ENCODE measurements at regions not wholly inside any gene's neighbourhood (a gene's known extent, or its start where the extent isn't known, plus 50 kb on each side); places are given as distances from the start of the nearest gene placed in this dataset.

DNA sequence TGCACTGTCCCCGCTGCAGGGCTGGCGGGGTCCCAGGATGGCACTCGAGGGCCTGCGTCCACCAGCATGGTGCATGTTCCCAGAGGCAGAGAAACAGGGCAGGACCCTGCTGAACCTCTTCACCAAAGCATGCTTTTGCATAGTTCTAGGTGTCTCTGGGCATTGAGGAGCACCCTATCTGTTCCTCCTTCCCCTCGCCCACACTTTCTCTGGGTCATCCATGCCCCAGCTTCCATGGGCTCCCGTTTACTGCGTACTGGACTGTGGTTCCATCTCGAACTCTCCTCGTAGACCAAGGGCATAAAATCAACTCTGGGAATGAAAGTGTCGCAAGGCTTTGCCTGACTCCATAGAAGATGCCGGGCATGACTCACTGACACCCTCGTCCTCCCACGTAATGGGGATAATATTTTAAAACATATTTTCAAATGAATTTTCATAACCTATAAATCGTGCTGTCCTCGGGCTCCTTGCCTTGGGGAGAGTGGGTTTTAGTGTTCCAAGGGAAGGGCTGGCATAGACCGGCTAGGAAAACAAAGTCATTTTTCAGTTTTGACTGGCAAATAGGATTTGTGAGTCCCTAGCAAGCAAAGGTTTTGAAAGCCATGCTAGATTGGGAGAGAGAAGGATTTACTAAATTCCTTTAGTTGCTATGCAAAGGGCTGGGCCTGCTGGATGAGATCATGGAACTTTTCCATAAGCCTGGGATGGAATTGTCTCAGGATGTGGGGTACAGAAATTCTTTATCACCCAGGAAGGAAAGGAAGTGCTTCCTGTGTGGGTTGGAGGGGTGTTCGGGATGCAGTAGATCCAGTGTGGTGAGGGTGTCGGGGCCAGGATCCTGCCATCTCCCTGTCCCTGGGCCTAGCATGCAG lies 498.7 kb upstream of the MKI67 start:
- H3K36me3 ChIP-seq (ENCODE audit: control insufficient read depth, insufficient read depth, low read length) = no peaks in the 10 kb centered on the region
- DNase-seq (ENCODE audit: extremely low read depth, insufficient read length) = no peak
- no peaks in the 10 kb centered on the region; the same call in 1 of the 2 replicates for H3K27me3 ChIP-seq (replicated peaks; ENCODE audit: control insufficient read depth, insufficient read depth, low read length)
- TF ChIP-seq CTCF (IDR thresholded peaks at IDR 0.05; ENCODE audit: insufficient read depth, low read length, poor library complexity, severe bottlenecking) = no peak
- H3K4me3 ChIP-seq (replicated peaks; ENCODE audit: low read depth, low read length) = no peak overlapping the region

- DNase-seq (ENCODE audit: extremely low read depth, insufficient read length) = no peak
- Histone ChIP-seq H3K4me3 (replicated peaks; ENCODE audit: low read depth, low read length) (no peak overlapping the region), H3K36me3 (ENCODE audit: control insufficient read depth, insufficient read depth, low read length) (no peaks in the 10 kb centered on the region), H3K27me3 (replicated peaks; ENCODE audit: control insufficient read depth, insufficient read depth, low read length) (no peaks in the 10 kb centered on the region; the same call in 1 of the 2 replicates)
- no peak for TF ChIP-seq CTCF (IDR thresholded peaks at IDR 0.05; ENCODE audit: insufficient read depth, low read length, poor library complexity, severe bottlenecking)
These were observed 499.7 kb upstream of the MKI67 start for GRCh38 chr10:128625926-128626325.

DNA sequence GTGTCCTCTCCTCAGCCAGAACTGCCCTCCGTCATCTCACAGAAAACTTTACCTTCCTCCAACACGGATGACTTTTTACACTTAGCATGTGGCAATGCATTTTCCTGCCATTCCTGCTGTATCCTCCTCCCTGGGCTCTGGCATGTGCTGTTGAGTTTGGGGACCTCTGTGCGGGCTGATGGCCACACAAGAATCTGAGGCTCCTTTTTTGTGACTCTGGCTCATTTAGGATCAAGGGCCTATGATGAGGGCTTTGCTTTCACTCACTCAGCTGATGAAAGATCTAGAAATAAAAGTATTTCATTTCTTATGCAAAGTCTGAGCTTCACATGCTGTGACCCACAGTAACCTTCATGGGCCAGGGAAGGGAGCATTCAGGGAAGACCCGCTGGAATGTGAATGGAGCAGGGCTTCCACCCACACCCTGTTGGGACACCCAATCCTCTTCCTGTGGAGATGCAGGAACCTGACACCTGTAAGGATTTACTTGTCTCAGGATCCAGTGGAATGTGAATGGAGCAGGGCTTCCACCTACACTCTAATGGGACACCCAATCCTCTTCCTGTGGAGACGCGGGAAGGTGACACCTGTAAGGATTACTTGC lies 500.3 kb upstream of the MKI67 start:
- TF ChIP-seq CTCF (IDR thresholded peaks at IDR 0.05; ENCODE audit: insufficient read depth, low read length, poor library complexity, severe bottlenecking) = no peak
- Histone ChIP-seq H3K27me3 (replicated peaks; ENCODE audit: control insufficient read depth, insufficient read depth, low read length) (no peaks in the 10 kb centered on the region; the same call in 1 of the 2 replicates), H3K4me3 (replicated peaks; ENCODE audit: low read depth, low read length) (no peak overlapping the region), H3K36me3 (ENCODE audit: control insufficient read depth, insufficient read depth, low read length) (no peaks in the 10 kb centered on the region)
- DNase-seq (ENCODE audit: extremely low read depth, insufficient read length) = no peak

DNA sequence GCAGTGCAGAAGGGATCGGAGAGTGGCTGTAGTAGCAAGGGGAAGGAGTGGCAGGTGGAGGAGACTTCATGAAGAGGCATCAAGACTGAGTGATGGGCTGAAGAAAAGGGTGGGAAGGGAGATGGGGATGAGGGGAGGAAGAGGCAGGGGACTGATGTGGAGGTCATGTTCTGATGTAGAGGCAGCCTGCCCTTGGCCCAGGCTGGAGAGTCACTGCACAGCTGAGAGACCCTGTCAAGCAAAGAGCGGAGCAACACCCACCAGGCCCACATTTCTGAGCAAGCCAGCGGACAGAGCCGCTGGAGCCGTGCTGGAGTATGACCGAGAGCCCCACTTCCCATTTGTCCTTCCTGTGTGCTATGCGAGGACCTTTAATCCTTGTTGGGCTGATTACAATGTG lies 501.6 kb upstream of the MKI67 start:
- Histone ChIP-seq H3K27me3 (replicated peaks; ENCODE audit: control insufficient read depth, insufficient read depth, low read length) (no peaks in the 10 kb centered on the region; the same call in 1 of the 2 replicates), H3K36me3 (ENCODE audit: control insufficient read depth, insufficient read depth, low read length) (no peaks in the 10 kb centered on the region), H3K4me3 (replicated peaks; ENCODE audit: low read depth, low read length) (no peak overlapping the region)
- no peak for DNase-seq (ENCODE audit: extremely low read depth, insufficient read length)
- no peak for TF ChIP-seq CTCF (IDR thresholded peaks at IDR 0.05; ENCODE audit: insufficient read depth, low read length, poor library complexity, severe bottlenecking)

DNA sequence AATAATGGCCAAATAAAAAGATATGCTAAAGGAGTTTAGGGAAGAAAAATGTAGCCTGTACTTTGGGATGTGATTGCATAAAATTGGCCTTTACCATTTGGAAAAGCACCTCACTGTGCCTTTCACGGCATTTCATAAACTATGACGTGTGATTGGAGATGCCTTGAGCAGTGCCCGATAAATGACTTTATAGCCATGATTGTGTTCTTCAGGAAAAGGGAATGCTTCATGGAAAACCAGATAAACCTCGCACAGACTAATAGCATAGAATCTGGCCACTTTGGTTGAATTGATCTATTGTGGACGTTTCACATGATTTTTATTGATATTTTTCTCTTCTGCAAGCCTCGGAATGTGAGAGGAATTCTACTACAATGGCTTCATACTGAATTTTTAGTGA lies 502.0 kb upstream of the MKI67 start:
- no peaks in the 10 kb centered on the region; the same call in 1 of the 2 replicates for H3K27me3 ChIP-seq (replicated peaks; ENCODE audit: control insufficient read depth, insufficient read depth, low read length)
- no peak for TF ChIP-seq CTCF (IDR thresholded peaks at IDR 0.05; ENCODE audit: insufficient read depth, low read length, poor library complexity, severe bottlenecking)
- no peak overlapping the region for H3K4me3 ChIP-seq (replicated peaks; ENCODE audit: low read depth, low read length)
- no peaks in the 10 kb centered on the region for H3K36me3 ChIP-seq (ENCODE audit: control insufficient read depth, insufficient read depth, low read length)
- no peak for DNase-seq (ENCODE audit: extremely low read depth, insufficient read length)

Data from GM06990 (cell line).